Neural cell (in vitro differentiated cells): ENCODE measurements at regions not wholly inside any gene's neighbourhood (a gene's known extent, or its start where the extent isn't known, plus 50 kb on each side); places are given as distances from the start of the nearest gene placed in this dataset.

Experiments
- EZH2 ChIP-seq: fragments of 200-600, 300-800 bp; shearing (Covaris generic), sonication (generic); IDR thresholded peaks from 2 replicates; pipeline ENCODE4 v1.6.1; 2014; ENCODE audit warnings: antibody characterized with exemption, low read length, borderline replicate concordance, mild to moderate bottlenecking; ENCODE audit not compliant: insufficient read depth, poor library complexity, severe bottlenecking
- POLR2AphosphoS5 ChIP-seq: IDR thresholded peaks from 2 replicates; pipeline ENCODE4 v1.6.1; 2012
- SMC3 ChIP-seq: fragments of 450-650 bp; conservative IDR thresholded peaks from 2 replicates; pipeline ENCODE4 v1.6.1; 2014; ENCODE audit warnings: antibody characterized with exemption, mild to moderate bottlenecking, moderate library complexity; ENCODE audit not compliant: poor library complexity
- TAF1 ChIP-seq: IDR thresholded peaks from 2 replicates; pipeline ENCODE4 v1.6.1; 2012; ENCODE audit warnings: low read depth
- TF ChIP-seq, protein P1 (sequence below): IDR thresholded peaks from 2 replicates; pipeline ENCODE4 v1.6.1; 2012; ENCODE audit warnings: borderline replicate concordance

DNA sequence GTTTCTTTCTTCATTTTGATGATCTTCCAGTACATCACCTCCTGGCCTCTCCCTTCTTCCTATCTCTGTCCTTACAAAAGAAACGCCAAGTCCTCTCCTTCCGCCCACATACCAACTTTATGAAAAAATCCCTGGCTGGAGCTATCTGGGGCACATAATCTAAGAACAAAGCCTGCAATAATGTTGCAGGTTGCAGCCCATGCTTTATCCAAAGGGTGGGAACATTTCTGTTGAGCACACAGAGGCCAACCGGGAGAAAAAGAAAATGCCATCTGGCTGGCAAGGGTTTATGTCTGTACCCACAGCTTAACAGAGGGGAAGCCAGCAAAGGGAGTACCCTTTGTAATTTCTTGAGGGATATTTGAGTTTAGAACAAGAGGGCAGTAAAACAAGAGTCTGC, 409.6 kb downstream of the SOX9 start:
- TF ChIP-seq POLR2AphosphoS5 (no peak), TAF1 (no peak), SMC3 (no peak), EZH2 (no peak)
- TF ChIP-seq, protein P1, sequence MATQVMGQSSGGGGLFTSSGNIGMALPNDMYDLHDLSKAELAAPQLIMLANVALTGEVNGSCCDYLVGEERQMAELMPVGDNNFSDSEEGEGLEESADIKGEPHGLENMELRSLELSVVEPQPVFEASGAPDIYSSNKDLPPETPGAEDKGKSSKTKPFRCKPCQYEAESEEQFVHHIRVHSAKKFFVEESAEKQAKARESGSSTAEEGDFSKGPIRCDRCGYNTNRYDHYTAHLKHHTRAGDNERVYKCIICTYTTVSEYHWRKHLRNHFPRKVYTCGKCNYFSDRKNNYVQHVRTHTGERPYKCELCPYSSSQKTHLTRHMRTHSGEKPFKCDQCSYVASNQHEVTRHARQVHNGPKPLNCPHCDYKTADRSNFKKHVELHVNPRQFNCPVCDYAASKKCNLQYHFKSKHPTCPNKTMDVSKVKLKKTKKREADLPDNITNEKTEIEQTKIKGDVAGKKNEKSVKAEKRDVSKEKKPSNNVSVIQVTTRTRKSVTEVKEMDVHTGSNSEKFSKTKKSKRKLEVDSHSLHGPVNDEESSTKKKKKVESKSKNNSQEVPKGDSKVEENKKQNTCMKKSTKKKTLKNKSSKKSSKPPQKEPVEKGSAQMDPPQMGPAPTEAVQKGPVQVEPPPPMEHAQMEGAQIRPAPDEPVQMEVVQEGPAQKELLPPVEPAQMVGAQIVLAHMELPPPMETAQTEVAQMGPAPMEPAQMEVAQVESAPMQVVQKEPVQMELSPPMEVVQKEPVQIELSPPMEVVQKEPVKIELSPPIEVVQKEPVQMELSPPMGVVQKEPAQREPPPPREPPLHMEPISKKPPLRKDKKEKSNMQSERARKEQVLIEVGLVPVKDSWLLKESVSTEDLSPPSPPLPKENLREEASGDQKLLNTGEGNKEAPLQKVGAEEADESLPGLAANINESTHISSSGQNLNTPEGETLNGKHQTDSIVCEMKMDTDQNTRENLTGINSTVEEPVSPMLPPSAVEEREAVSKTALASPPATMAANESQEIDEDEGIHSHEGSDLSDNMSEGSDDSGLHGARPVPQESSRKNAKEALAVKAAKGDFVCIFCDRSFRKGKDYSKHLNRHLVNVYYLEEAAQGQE = no peak
